GM12878 (cell line): ENCODE measurements at regions not wholly inside any gene's neighbourhood (a gene's known extent, or its start where the extent isn't known, plus 50 kb on each side); places are given as distances from the start of the nearest gene placed in this dataset.

ENCODE experiments used
- ATAC-seq: fragments of 200-7000 bp; cut with Tn5 transposase; 3 replicates; pipeline ENCODE4 v1.9.1; 2020; ENCODE audit warnings: mild to moderate bottlenecking, moderate library complexity
- BruUV-seq: library from RNA; stranded (reverse); fragments of 400-500 nt; replicated peaks from 2 replicates; lab custom pipeline; 2021; lab: Mats Ljungman, UMichigan
- CTCF ChIA-PET: fragments of 300-600 bp; sonication (Branson Sonifier 250); formaldehyde crosslinking; extraction: SDS; loops from one replicate; lab custom pipeline; 2021; ENCODE audit warnings: inconsistent platforms; lab: Yijun Ruan, JAX
- POLR2A ChIA-PET: fragments of 350-600 bp; formaldehyde crosslinking; extraction: SDS; loops from one replicate; lab custom pipeline; 2021; ENCODE audit warnings: inconsistent platforms; lab: Charles Lee
- RAD21 ChIA-PET: fragments of 300-600 bp; sonication (Branson Sonifier 250); formaldehyde crosslinking; loops from one replicate; lab custom pipeline; 2023; ENCODE audit warnings: antibody characterized with exemption; ENCODE audit not compliant: unreplicated experiment; lab: Charles Lee
- SMC1A ChIA-PET: fragments of 300-600 bp; sonication (Branson Sonifier 250); formaldehyde crosslinking; loops from one replicate; lab custom pipeline; 2023; ENCODE audit not compliant: unreplicated experiment, uncharacterized antibody; lab: Charles Lee
- DNase-seq: peaks from one replicate; pipeline ENCODE4 v3.0.0-alpha.2; 2011; ENCODE audit warnings: low read depth, low spot score
- FAIRE-seq: peaks from 3 replicates; lab custom pipeline; 2011; peaks lifted over from hg19 to GRCh38; lab: Jason Lieb, UNC
- H2AFZ ChIP-seq: 2 replicates; pipeline ENCODE4 v1.6.0; 2011; ENCODE audit warnings: low read depth, low read length, control low read depth; ENCODE audit not compliant: control insufficient read depth
- H3K27ac ChIP-seq: 2 replicates; pipeline ENCODE4 v1.5.1; 2011; ENCODE audit warnings: control low read depth; ENCODE audit not compliant: control insufficient read depth, insufficient read depth
- H3K27me3 ChIP-seq, 2 experiments: replicated peaks in 1 of 2; 2 replicates each; pipeline versions ENCODE4 v1.6.0 to v1.6.1; 2011; ENCODE audit warnings: low read length in 1 of 2; ENCODE audit not compliant: control insufficient read depth in 2 of 2, insufficient read depth in 2 of 2
- H3K36me3 ChIP-seq, 2 experiments: 2 replicates each; pipeline ENCODE4 v1.5.1; 2011; ENCODE audit warnings: low read length in 1 of 2; ENCODE audit not compliant: control insufficient read depth in 2 of 2, insufficient read depth in 2 of 2
- H3K4me1 ChIP-seq: 2 replicates; pipeline ENCODE4 v1.6.1; 2011; ENCODE audit warnings: mild to moderate bottlenecking, low read length, moderate library complexity, mixed read lengths; ENCODE audit not compliant: control insufficient read depth, insufficient read depth
- H3K4me2 ChIP-seq: 2 replicates; pipeline ENCODE4 v1.6.0; 2011; ENCODE audit warnings: control low read depth; ENCODE audit not compliant: control insufficient read depth, insufficient read depth
- H3K4me3 ChIP-seq: fragments of 200-600 bp; sonication (generic); 2 replicates; pipeline ENCODE4 v1.5.1; 2016
- H3K79me2 ChIP-seq: 2 replicates; pipeline ENCODE4 v1.6.0; 2011; ENCODE audit warnings: low read length; ENCODE audit not compliant: control insufficient read depth, insufficient read depth
- H3K9ac ChIP-seq: 2 replicates; pipeline ENCODE4 v1.8.0; 2011; ENCODE audit warnings: low read length, control low read depth, mixed read lengths; ENCODE audit not compliant: control insufficient read depth, insufficient read depth
- H3K9me3 ChIP-seq: replicated peaks from 3 replicates; pipeline ENCODE4 v1.5.1; 2011; ENCODE audit warnings: mild to moderate bottlenecking, low read length; ENCODE audit not compliant: control insufficient read depth, insufficient read depth
- H4K20me1 ChIP-seq: 2 replicates; pipeline ENCODE4 v1.6.0; 2011; ENCODE audit not compliant: control insufficient read depth, insufficient read depth
- ESRRA ChIP-seq: IDR thresholded peaks from 2 replicates; pipeline ENCODE4 v1.6.1; 2012; ENCODE audit warnings: mild to moderate bottlenecking, low read length, improper control_type of control experiment
- FOS ChIP-seq: IDR thresholded peaks from 3 replicates; pipeline ENCODE4 v1.6.1; 2011; ENCODE audit warnings: borderline replicate concordance; ENCODE audit not compliant: insufficient read length; ENCODE audit errors: extremely low read depth
- HCFC1 ChIP-seq: fragments of 150-350 bp; IDR thresholded peaks from 2 replicates; pipeline ENCODE4 v1.6.1; 2014; ENCODE audit warnings: low read length
- KAT2A ChIP-seq: conservative IDR thresholded peaks from 2 replicates; pipeline ENCODE4 v1.6.1; 2011; ENCODE audit warnings: low read depth, low read length; ENCODE audit not compliant: control insufficient read depth
- MEF2A ChIP-seq: IDR thresholded peaks from 2 replicates; pipeline ENCODE4 v1.6.1; 2011; ENCODE audit warnings: low read depth, mild to moderate bottlenecking, low read length, moderate library complexity; ENCODE audit not compliant: insufficient read depth
- MYC ChIP-seq: IDR thresholded peaks from 2 replicates; pipeline ENCODE4 v1.6.1; 2011; ENCODE audit warnings: mild to moderate bottlenecking, low read length, moderate library complexity, inconsistent platforms; ENCODE audit not compliant: insufficient read depth, insufficient replicate concordance, insufficient read length, severe bottlenecking
- NR2F1 ChIP-seq: fragments of 450-650 bp; conservative IDR thresholded peaks from 2 replicates; pipeline ENCODE4 v1.6.1; 2017; ENCODE audit warnings: mild to moderate bottlenecking
- RAD51 ChIP-seq: fragments of 450-650 bp; IDR thresholded peaks from 2 replicates; pipeline ENCODE4 v1.6.1; 2016; ENCODE audit warnings: moderate library complexity, mild to moderate bottlenecking, inconsistent platforms
- SMC3 ChIP-seq: IDR thresholded peaks from 2 replicates; pipeline ENCODE4 v1.6.1; 2011; ENCODE audit warnings: low read length, improper control_type of control experiment, borderline replicate concordance
- SP1 ChIP-seq: IDR thresholded peaks from one replicate; pipeline ENCODE4 v1.6.1; 2011; ENCODE audit warnings: low read depth, low read length
- SREBF2 ChIP-seq: IDR thresholded peaks from 2 replicates; pipeline ENCODE4 v1.6.1; 2012; ENCODE audit warnings: mild to moderate bottlenecking, low read length
- SRF ChIP-seq, 2 experiments: IDR thresholded peaks; 2 replicates each; pipeline ENCODE4 v1.6.1; 2011; ENCODE audit warnings: low read depth in 2 of 2, low read length in 2 of 2, mild to moderate bottlenecking in 1 of 2, moderate library complexity in 1 of 2
- SUPT20H ChIP-seq: IDR thresholded peaks from 2 replicates; pipeline ENCODE4 v1.6.1; 2011; ENCODE audit warnings: low read depth, mild to moderate bottlenecking, low read length, moderate library complexity, borderline replicate concordance; ENCODE audit not compliant: control insufficient read depth
- YBX1 ChIP-seq: fragments of 450-650 bp; IDR thresholded peaks from 2 replicates; pipeline ENCODE4 v1.6.1; 2016; ENCODE audit warnings: antibody characterized with exemption
- ZBED1 ChIP-seq: IDR thresholded peaks from 2 replicates; pipeline ENCODE4 v1.6.1; 2016; ENCODE audit warnings: borderline replicate concordance
- ZZZ3 ChIP-seq: IDR thresholded peaks from 2 replicates; pipeline ENCODE4 v1.6.1; 2011; ENCODE audit warnings: low read depth; ENCODE audit not compliant: control insufficient read depth, insufficient read length
- WGBS: methylation state at CpG from one replicate; pipeline ENCODE4 v1.1.6; 2016; ENCODE audit warnings: low lambda C conversion rate; ENCODE audit not compliant: insufficient replicate concordance, insufficient coverage; ENCODE audit errors: missing lambda C conversion rate; 5-methylcytosine and 5-hydroxymethylcytosine counted together
- in situ Hi-C: fragments of 300-500 bp; cut with MboI; formaldehyde crosslinking; loops from 9 replicates; pipeline ENCODE4 v1.14.3; 2018; ENCODE audit warnings: mixed read lengths
- intact Hi-C: fragments of 100-400 bp; cut with micrococcal nuclease; formaldehyde crosslinking; loops from one replicate; pipeline ENCODE4 v1.14.2; 2022; ENCODE audit not compliant: unreplicated experiment
- TF ChIP-seq, protein P1 (sequence below): IDR thresholded peaks from 2 replicates; pipeline ENCODE4 v1.6.1; 2012; ENCODE audit warnings: low read depth, low read length, improper control_type of control experiment

DNA sequence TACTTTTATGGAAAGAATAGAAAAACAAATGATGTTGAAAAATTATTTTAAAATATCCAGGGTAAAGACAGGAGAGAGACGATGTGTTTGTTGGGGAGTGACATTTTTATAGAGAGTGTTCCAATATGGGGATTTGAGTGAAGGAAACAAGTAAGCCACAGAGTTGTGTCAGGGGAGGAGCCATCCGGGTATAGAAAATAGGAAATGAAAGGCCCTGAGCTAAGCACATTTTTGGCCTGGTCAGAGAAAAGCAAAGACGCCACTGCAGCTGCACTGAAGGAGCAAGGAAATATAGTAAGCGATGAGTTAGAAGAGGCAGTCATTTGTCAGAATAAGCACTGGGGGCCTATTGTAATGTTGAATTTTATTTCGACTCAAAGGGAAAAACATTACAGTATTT lies 107.3 kb upstream of the ADGRL4 start:
- Histone ChIP-seq H3K27me3 (no peaks in the 10 kb centered on the region), H3K4me3 (no peak overlapping the region), H3K9me3 (no peaks in the 10 kb centered on the region), H3K27ac (no peak overlapping the region), H3K4me2 (no peak overlapping the region), H3K36me3 (no peaks in the 10 kb centered on the region), H2AFZ (no peak overlapping the region), H3K4me1 (no peaks in the 10 kb centered on the region), H3K79me2 (no peaks in the 10 kb centered on the region), H3K9ac (no peak overlapping the region), H4K20me1 (no peaks in the 10 kb centered on the region)
- 30% methylated on average over 5 of the region's 5 CpGs for WGBS
- ChIA-PET SMC1A (no interaction called here), CTCF (interaction anchor here (0.6 kb wide), 1 partner anchor 348 kb away, joined by 4 read pairs; no protein-coding TSS in a partner anchor), POLR2A (no interaction called here), RAD21 (no interaction called here)
- no peak for TF ChIP-seq SUPT20H
- TF ChIP-seq SRF (IDR thresholded peaks at IDR 0.05; ENCODE audit: low read depth in 2 of 2, low read length in 2 of 2) = no peak
- TF ChIP-seq ZBED1 = no peak
- no peak for TF ChIP-seq RAD51
- TF ChIP-seq KAT2A = no peak
- TF ChIP-seq HCFC1 = no peak
- TF ChIP-seq, protein P1, sequence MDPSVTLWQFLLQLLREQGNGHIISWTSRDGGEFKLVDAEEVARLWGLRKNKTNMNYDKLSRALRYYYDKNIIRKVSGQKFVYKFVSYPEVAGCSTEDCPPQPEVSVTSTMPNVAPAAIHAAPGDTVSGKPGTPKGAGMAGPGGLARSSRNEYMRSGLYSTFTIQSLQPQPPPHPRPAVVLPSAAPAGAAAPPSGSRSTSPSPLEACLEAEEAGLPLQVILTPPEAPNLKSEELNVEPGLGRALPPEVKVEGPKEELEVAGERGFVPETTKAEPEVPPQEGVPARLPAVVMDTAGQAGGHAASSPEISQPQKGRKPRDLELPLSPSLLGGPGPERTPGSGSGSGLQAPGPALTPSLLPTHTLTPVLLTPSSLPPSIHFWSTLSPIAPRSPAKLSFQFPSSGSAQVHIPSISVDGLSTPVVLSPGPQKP = no peak
- no peak for TF ChIP-seq MEF2A
- TF ChIP-seq SP1 = no peak
- TF ChIP-seq NR2F1 = no peak
- TF ChIP-seq MYC = no peak
- no peak for TF ChIP-seq ZZZ3
- TF ChIP-seq SREBF2 = no peak
- no peak for TF ChIP-seq YBX1
- no peak for TF ChIP-seq FOS
- no peak for TF ChIP-seq SMC3
- no peak for TF ChIP-seq ESRRA
- DNase-seq (no peak), ATAC-seq (peak; percentile 36; the same call in 2 of the 3 replicates), FAIRE-seq (no peak)
- in situ Hi-C loops (no loop called here), intact Hi-C loops (no loop called here)
- BruUV-seq = no TSS peak
